ENCODE measurements at regions not wholly inside any gene's neighbourhood (a gene's known extent, or its start where the extent isn't known, plus 50 kb on each side); places are given as distances from the start of the nearest gene placed in this dataset.

DNA sequence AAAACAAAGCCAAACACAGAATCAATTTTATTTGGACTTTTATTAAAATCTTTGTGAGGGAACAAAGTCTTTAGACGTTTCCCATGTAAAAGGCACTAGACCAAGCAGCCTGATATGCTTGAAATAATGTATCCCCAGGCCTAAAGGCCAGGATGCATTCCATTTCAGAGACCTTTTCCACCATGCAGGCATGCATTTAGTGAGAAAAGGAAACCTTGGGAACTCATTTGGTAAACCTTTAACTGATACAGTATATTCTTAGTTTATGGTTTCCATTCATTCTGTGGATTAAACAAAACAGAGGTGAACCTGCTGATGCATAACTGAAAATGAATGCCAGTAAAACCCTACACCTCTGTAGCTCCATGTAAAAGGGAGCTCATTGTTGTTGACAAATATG, 600.0 kb downstream of the NR2F1-AS1 start:
- DNase-seq = no peak
- no peak overlapping the region for H2BK5ac ChIP-seq (ENCODE audit: low read depth, low read length, poor library complexity)
- no peaks in the 10 kb centered on the region for H3K36me3 ChIP-seq (ENCODE audit: control insufficient read depth in 1 of 2, insufficient read depth in 2 of 2, low read length in 2 of 2)
- H2AK5ac ChIP-seq (ENCODE audit: low read length) = no peak overlapping the region
- H3K27me3 ChIP-seq (ENCODE audit: insufficient read depth, low read length) = no peaks in the 10 kb centered on the region
- peaks cover 0 to 5% of the 10 kb centered on the region in 2 experiments for H3K4me1 ChIP-seq (ENCODE audit: control insufficient read depth in 1 of 2, insufficient read depth in 2 of 2, low read length in 2 of 2)
- no peak overlapping the region for H3K4ac ChIP-seq (ENCODE audit: low read depth, low read length)
- no peak overlapping the region for H4K8ac ChIP-seq (ENCODE audit: low read depth, low read length)
- no peaks in the 10 kb centered on the region for H3K79me2 ChIP-seq (ENCODE audit: control insufficient read depth, insufficient read depth, low read length, poor library complexity)
- no peak overlapping the region for H4K91ac ChIP-seq (ENCODE audit: low read depth, low read length)
- H3K23ac ChIP-seq (ENCODE audit: low read length) = no peak overlapping the region
- H2BK12ac ChIP-seq (ENCODE audit: low read length) = no peak overlapping the region
- H3K4me2 ChIP-seq (ENCODE audit: low read length) = no peak overlapping the region
- no peak overlapping the region for H3K18ac ChIP-seq (ENCODE audit: low read length)
- no peak overlapping the region for H4K12ac ChIP-seq (ENCODE audit: low read depth, low read length)
- no peak overlapping the region for H3K4me3 ChIP-seq (ENCODE audit: low read depth, low read length)
- H3K9ac ChIP-seq (ENCODE audit: low read length) = no peak overlapping the region
- H3K9me3 ChIP-seq (ENCODE audit: insufficient read depth, low read depth, low read length) = no peaks in the 10 kb centered on the region
- no peak overlapping the region for H3K27ac ChIP-seq (ENCODE audit: low read depth, low read length)
- no peak overlapping the region for H2AFZ ChIP-seq (ENCODE audit: insufficient read depth, low read length, poor library complexity)
- no peaks in the 10 kb centered on the region for H3K79me1 ChIP-seq (ENCODE audit: low read length)
- H2BK120ac ChIP-seq (ENCODE audit: insufficient read depth, low read length, poor library complexity) = no peak overlapping the region
- no peak overlapping the region for H3K14ac ChIP-seq (ENCODE audit: low read length)
- WGBS (ENCODE audit: extremely low coverage, insufficient coverage, insufficient read length) = no CpG with 5 or more reads among the region's 1 CpG

DNA sequence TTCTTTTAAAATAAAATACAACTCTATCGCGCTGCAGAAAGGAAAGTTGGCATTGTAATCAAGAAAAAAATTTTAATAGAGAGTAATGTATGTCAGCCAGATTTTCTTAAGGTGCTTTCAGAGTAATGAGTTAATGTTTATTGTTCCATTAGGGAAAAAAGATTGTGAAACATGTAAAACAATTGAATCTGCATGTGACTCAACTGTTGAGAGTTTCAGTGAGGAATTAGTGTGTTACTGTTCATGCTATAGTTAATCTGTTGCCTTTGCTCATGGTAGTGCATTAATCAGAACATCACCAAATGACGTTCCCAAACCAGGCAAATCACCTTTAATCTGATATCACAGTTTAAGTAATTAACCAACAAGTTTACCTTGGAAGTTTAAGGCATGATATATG, 600.5 kb downstream of the NR2F1-AS1 start:
- no peak overlapping the region for H2BK5ac ChIP-seq (ENCODE audit: low read depth, low read length, poor library complexity)
- H3K14ac ChIP-seq (ENCODE audit: low read length) = no peak overlapping the region
- no peaks in the 10 kb centered on the region for H3K27me3 ChIP-seq (ENCODE audit: insufficient read depth, low read length)
- no peak overlapping the region for H4K12ac ChIP-seq (ENCODE audit: low read depth, low read length)
- H3K9me3 ChIP-seq (ENCODE audit: insufficient read depth, low read depth, low read length) = no peaks in the 10 kb centered on the region
- peaks cover 0 to 5% of the 10 kb centered on the region in 2 experiments for H3K4me1 ChIP-seq (ENCODE audit: control insufficient read depth in 1 of 2, insufficient read depth in 2 of 2, low read length in 2 of 2)
- H3K18ac ChIP-seq (ENCODE audit: low read length) = no peak overlapping the region
- no peak overlapping the region for H4K91ac ChIP-seq (ENCODE audit: low read depth, low read length)
- H3K79me2 ChIP-seq (ENCODE audit: control insufficient read depth, insufficient read depth, low read length, poor library complexity) = no peaks in the 10 kb centered on the region
- H3K4ac ChIP-seq (ENCODE audit: low read depth, low read length) = no peak overlapping the region
- no peak overlapping the region for H3K9ac ChIP-seq (ENCODE audit: low read length)
- H4K8ac ChIP-seq (ENCODE audit: low read depth, low read length) = no peak overlapping the region
- DNase-seq = no peak
- no peak overlapping the region for H3K4me2 ChIP-seq (ENCODE audit: low read length)
- no peak overlapping the region for H2AFZ ChIP-seq (ENCODE audit: insufficient read depth, low read length, poor library complexity)
- no peak overlapping the region for H3K27ac ChIP-seq (ENCODE audit: low read depth, low read length)
- no peak overlapping the region for H2AK5ac ChIP-seq (ENCODE audit: low read length)
- H2BK120ac ChIP-seq (ENCODE audit: insufficient read depth, low read length, poor library complexity) = no peak overlapping the region
- no peaks in the 10 kb centered on the region for H3K36me3 ChIP-seq (ENCODE audit: control insufficient read depth in 1 of 2, insufficient read depth in 2 of 2, low read length in 2 of 2)
- H2BK12ac ChIP-seq (ENCODE audit: low read length) = no peak overlapping the region
- no peak overlapping the region for H3K23ac ChIP-seq (ENCODE audit: low read length)
- no CpG with 5 or more reads among the region's 3 CpGs for WGBS (ENCODE audit: extremely low coverage, insufficient coverage, insufficient read length)
- no peaks in the 10 kb centered on the region for H3K79me1 ChIP-seq (ENCODE audit: low read length)
- no peak overlapping the region for H3K4me3 ChIP-seq (ENCODE audit: low read depth, low read length)

DNA sequence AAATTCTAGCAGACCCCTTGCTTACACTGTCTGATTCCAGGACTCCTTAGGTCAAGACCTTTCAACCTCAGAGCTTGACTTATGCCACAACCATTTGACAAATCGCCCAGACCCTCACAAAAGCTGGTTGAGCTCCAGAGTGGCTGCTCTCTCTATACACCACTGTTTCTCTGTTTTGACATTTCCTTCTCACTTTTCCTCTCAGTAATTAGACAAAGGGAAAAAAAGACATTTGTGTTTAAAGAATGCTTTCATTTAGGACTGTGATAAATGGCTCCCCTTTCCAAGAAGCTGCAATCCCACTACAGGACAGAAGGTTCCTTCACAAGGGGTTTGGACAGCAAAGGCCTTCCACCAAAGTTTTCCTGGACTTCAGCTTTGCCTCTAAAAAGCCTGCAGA, 601.3 kb downstream of the NR2F1-AS1 start:
- H3K23ac ChIP-seq (ENCODE audit: low read length) = no peak overlapping the region
- H3K79me2 ChIP-seq (ENCODE audit: control insufficient read depth, insufficient read depth, low read length, poor library complexity) = no peaks in the 10 kb centered on the region
- no peak overlapping the region for H2AK5ac ChIP-seq (ENCODE audit: low read length)
- DNase-seq = no peak
- H3K79me1 ChIP-seq (ENCODE audit: low read length) = no peaks in the 10 kb centered on the region
- no peak overlapping the region for H3K14ac ChIP-seq (ENCODE audit: low read length)
- no peaks in the 10 kb centered on the region for H3K9me3 ChIP-seq (ENCODE audit: insufficient read depth, low read depth, low read length)
- no peak overlapping the region for H4K91ac ChIP-seq (ENCODE audit: low read depth, low read length)
- H2BK5ac ChIP-seq (ENCODE audit: low read depth, low read length, poor library complexity) = no peak overlapping the region
- no CpG with 5 or more reads among the region's 1 CpG for WGBS (ENCODE audit: extremely low coverage, insufficient coverage, insufficient read length)
- no peaks in the 10 kb centered on the region for H3K36me3 ChIP-seq (ENCODE audit: control insufficient read depth in 1 of 2, insufficient read depth in 2 of 2, low read length in 2 of 2)
- H2BK12ac ChIP-seq (ENCODE audit: low read length) = no peak overlapping the region
- no peak overlapping the region for H2AFZ ChIP-seq (ENCODE audit: insufficient read depth, low read length, poor library complexity)
- H4K12ac ChIP-seq (ENCODE audit: low read depth, low read length) = no peak overlapping the region
- H3K18ac ChIP-seq (ENCODE audit: low read length) = no peak overlapping the region
- no peak overlapping the region for H3K9ac ChIP-seq (ENCODE audit: low read length)
- no peak overlapping the region for H3K27ac ChIP-seq (ENCODE audit: low read depth, low read length)
- H4K8ac ChIP-seq (ENCODE audit: low read depth, low read length) = no peak overlapping the region
- no peaks in the 10 kb centered on the region for H3K27me3 ChIP-seq (ENCODE audit: insufficient read depth, low read length)
- H3K4me2 ChIP-seq (ENCODE audit: low read length) = no peak overlapping the region
- no peak overlapping the region for H2BK120ac ChIP-seq (ENCODE audit: insufficient read depth, low read length, poor library complexity)
- no peak overlapping the region for H3K4me3 ChIP-seq (ENCODE audit: low read depth, low read length)
- H3K4me1 ChIP-seq (ENCODE audit: control insufficient read depth in 1 of 2, insufficient read depth in 2 of 2, low read length in 2 of 2) = peaks cover 0 to 5% of the 10 kb centered on the region in 2 experiments
- no peak overlapping the region for H3K4ac ChIP-seq (ENCODE audit: low read depth, low read length)

DNA sequence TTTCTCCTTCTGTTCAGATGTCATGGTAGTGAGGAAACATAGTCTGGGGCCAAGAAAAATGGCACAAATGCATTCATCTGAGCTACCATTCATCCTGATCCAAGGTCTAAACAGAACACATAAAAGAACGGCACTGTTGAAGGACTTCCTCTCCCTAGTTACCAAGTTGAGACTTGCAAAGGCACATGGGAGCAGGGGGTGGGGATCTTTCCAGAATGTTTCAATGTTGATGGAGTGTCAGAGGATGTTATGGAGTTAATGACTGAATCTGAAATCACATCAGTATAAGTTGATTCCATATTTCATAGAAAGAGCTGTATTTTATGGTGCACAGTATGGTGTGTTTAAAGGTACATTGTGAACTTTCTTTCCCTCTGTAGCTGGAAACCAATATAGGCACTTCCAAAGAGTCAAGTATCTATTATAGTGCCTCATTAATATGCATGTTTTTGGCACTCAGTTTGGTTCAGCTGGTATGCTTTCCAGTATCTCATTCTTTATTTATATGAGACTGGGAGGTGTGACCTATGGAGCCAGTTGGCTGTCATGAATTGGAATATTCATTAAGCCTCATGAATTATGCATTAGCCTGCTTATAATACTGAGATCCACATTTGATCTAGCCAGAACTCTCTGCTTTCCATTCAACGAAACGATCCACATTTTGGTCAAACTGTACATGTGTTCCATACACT, 603.0 kb downstream of the NR2F1-AS1 start:
- Histone ChIP-seq H3K4ac (ENCODE audit: low read depth, low read length) (no peak overlapping the region), H2BK5ac (ENCODE audit: low read depth, low read length, poor library complexity) (no peak overlapping the region), H3K23ac (ENCODE audit: low read length) (no peak overlapping the region), H3K36me3 (ENCODE audit: control insufficient read depth in 1 of 2, insufficient read depth in 2 of 2, low read length in 2 of 2) (no peaks in the 10 kb centered on the region), H3K79me2 (ENCODE audit: control insufficient read depth, insufficient read depth, low read length, poor library complexity) (no peaks in the 10 kb centered on the region), H3K4me1 (ENCODE audit: control insufficient read depth in 1 of 2, insufficient read depth in 2 of 2, low read length in 2 of 2) (peaks cover 0 to 5% of the 10 kb centered on the region in 2 experiments), H3K27ac (ENCODE audit: low read depth, low read length) (no peak overlapping the region), H4K8ac (ENCODE audit: low read depth, low read length) (no peak overlapping the region), H3K27me3 (ENCODE audit: insufficient read depth, low read length) (no peaks in the 10 kb centered on the region), H2BK12ac (ENCODE audit: low read length) (no peak overlapping the region), H3K4me2 (ENCODE audit: low read length) (no peak overlapping the region), H3K9me3 (ENCODE audit: insufficient read depth, low read depth, low read length) (no peaks in the 10 kb centered on the region), H3K9ac (ENCODE audit: low read length) (no peak overlapping the region), H3K79me1 (ENCODE audit: low read length) (no peaks in the 10 kb centered on the region), H2AK5ac (ENCODE audit: low read length) (no peak overlapping the region), H4K12ac (ENCODE audit: low read depth, low read length) (no peak overlapping the region), H3K4me3 (ENCODE audit: low read depth, low read length) (no peak overlapping the region), H2AFZ (ENCODE audit: insufficient read depth, low read length, poor library complexity) (no peak overlapping the region), H3K18ac (ENCODE audit: low read length) (no peak overlapping the region), H3K14ac (ENCODE audit: low read length) (no peak overlapping the region), H2BK120ac (ENCODE audit: insufficient read depth, low read length, poor library complexity) (no peak overlapping the region), H4K91ac (ENCODE audit: low read depth, low read length) (no peak overlapping the region)
- WGBS (ENCODE audit: extremely low coverage, insufficient coverage, insufficient read length) = no CpG with 5 or more reads among the region's 3 CpGs
- DNase-seq = no peak
